ENCODE measurements at regions not wholly inside any gene's neighbourhood (a gene's known extent, or its start where the extent isn't known, plus 50 kb on each side); places are given as distances from the start of the nearest gene placed in this dataset.

GRCh38 chr3:192011137-192011536 is 550.2 kb downstream of the PYDC2 start:
- TF ChIP-seq CTCF (IDR thresholded peaks at IDR 0.05) = no peak
- TF ChIP-seq POLR2A (IDR thresholded peaks at IDR 0.05) = no peak

All from adrenal gland (tissue), 5 donors.